NCI-H1930 (cell line): ENCODE measurements at regions not wholly inside any gene's neighbourhood (a gene's known extent, or its start where the extent isn't known, plus 50 kb on each side); places are given as distances from the start of the nearest gene placed in this dataset.
"Not testable (repeated sequence)": the region's sequence is repeated elsewhere in the genome, so short reads cannot be mapped to it uniquely, and the experiment has no call there.

Source experiments
- DNase-seq, 2 experiments: peaks; one replicate each; lab custom pipeline; 2025; lab: John Stamatoyannopoulos, UW

- no peak for DNase-seq
These were observed 177.9 kb upstream of the SOX2 start for GRCh38 chr3:181533811-181534210.

GRCh38 chr3:181530584-181530983 lies 181.1 kb upstream of the SOX2 start:
- DNase-seq = no peak

DNA sequence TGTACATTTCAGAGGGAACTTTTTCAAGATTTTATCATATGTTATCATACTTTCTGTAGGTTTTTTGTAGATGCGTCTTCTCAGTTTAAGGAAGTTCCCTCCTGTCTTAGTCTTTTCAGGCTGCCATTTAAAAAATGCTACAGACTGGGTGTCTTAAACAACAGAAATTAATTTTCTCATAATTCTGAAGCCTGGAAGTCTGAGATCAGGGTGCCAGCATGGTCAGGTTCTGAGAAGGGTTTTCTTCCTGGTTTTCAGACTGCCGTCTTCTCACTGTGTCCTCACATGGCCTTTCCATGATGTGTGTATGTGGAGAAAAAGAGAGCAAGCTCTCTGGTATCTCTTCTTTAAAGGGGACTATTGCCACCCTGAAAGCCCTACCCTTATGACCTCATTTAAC lies 189.9 kb upstream of the SOX2 start:
- DNase-seq = no peak

DNA sequence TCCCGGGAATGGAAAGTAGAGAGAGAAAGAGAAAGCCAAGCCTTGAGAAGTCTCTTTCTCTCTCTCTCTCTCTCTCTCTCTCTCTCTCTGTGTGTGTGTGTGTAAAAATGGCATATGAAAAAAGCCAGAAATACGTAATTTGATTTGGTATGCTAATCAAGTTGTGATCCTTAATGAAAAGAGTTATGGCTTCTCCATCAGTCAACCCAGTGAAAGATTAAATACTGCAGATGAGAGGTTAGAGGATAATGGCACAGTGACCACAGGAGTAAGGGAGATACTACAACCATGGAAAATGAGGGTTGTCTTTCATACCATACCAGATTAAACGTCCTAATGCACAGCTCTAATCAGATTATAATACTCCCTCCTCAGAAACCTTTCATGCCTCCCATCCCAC lies 193.5 kb upstream of the SOX2 start:
- DNase-seq = no peak

GRCh38 chr3:181512787-181513186 lies 198.9 kb upstream of the SOX2 start:
- no peak for DNase-seq

- DNase-seq = no peak
These were observed 201.2 kb upstream of the SOX2 start for GRCh38 chr3:181510500-181510899.

DNA sequence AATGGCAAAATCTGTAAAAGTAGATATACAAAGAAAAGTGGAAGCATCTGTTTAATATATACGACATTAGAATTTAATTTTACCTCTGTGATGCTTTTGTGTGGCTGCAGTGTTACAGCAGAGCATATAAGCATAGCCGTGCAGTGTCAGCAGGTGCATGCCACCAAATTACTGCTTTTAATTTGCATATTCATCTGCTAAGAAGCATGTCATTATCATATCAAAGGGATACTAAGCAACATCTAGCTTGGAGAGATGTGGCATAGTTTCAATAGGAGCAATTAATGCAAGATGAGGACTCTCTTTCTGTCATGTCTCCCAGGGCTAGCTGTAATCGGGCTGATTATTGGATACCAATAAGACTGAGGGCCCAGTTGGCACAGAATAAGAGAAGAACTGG lies 214.4 kb upstream of the SOX2 start:
- no peak for DNase-seq

DNA sequence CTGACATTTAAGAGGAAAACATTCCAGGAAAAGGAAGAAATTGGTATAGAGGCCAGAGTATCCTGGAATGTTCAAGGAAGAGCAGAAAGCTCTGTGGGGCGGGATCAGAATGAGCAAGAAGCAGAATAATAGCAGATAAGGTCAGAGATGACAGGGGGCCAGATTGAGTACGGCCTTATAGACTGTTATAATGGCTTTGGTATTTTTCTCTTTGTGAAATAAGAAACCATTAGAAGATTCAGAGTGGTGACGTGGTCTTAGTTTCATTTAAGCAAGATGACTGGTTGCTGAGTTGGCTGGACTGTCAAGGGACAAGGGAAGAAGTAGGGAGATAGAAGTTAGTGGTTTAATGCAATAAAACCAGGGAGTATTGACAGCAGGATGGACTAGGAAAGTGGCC lies 218.3 kb upstream of the SOX2 start:
- no peak for DNase-seq

DNA sequence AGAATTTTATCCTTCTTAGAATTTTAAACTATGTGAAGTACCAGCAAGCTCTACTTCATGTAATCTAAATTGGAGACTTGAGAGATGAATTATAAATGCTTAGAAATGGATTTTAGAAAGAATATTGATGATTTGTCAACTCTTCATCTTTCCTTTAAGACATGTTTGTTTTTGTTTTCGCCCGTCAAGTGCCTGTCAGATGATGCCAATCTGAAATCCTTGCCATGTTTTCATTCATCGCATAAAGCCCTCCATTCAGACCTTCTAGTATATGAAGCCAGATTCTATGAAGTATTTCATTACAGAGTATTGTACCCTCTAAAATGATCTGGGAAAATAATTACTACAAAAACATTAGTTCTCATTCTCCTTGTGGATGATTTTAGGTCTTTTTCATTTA lies 223.2 kb upstream of the SOX2 start:
- no peak for DNase-seq

DNA sequence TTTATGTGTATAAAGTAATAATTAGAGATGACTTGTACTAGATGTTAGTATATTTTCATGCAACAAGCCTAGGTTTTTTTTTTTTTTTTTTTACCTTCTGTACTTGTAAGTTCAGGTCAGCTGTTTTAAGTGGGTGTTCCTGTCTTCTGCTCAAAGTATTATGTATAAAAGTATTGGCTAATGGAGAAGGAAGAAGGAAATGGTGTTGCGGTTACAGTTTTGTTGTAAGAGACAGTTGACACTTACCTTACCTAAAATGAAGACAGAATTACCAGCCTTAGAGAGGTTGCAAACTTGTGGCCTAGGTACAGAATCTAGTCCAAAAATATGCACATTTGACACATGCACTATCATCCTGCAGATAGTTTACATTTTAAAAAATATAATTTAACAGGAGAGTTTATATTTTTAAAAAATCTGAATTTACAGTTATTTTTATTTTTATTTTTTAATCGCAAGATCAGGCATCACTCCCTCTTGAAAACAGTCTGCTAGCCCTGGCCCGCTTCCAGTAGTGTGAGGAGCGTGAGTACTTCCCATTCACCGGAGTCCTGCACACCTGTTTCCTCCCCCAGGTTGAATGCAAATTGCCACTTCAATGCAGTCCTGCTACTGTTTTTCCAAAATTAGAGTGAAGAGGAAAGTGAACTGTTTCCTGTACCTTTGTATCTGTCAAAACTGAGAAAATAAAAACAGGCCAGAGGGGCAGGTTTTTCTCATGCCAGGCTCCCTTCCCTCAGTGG lies 224.3 kb upstream of the SOX2 start:
- DNase-seq = no peak

GRCh38 chr3:181486141-181486885 lies 225.4 kb upstream of the SOX2 start:
- DNase-seq = no peak

DNA sequence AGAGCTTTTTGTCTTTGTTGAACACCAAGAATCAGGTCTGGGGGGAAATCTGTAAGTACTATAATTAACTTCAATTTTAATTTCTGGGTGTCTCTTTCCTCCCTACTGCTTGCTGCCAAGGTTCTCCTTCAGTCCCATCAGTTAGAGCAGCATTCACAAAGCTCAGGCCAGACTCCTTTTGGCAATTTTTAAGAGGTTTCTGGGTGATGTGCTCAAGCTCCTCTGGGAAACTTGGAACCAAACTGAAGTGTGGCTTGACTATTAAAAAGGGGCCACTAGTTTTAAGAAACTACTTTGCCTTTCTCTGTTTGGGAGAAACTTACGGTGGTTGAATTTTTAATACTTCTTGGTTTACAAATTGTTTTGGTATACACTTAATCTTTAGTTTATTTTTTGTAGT lies 227.7 kb upstream of the SOX2 start:
- DNase-seq = no peak

- DNase-seq = not testable (repeated sequence)
These were observed 236.6 kb upstream of the SOX2 start for GRCh38 chr3:181475146-181475545.

DNA sequence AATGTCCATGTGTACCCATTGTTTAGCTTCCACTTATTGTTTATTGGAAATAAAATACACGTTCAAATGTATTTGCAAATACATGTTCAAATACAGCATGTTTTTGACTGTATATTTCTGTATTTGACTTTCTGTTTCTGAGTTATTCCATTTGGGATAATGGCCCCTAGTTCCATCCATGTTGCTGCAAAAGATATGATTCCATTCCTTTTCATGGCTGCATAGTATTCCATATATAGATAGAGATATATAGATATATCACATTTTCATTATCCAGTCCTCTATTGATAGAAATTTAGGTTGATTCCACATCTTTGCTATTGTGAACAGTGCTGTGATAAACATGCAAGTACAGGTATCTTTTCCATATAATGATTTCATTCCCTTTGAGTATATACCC lies 241.4 kb upstream of the SOX2 start:
- no peak for DNase-seq

DNA sequence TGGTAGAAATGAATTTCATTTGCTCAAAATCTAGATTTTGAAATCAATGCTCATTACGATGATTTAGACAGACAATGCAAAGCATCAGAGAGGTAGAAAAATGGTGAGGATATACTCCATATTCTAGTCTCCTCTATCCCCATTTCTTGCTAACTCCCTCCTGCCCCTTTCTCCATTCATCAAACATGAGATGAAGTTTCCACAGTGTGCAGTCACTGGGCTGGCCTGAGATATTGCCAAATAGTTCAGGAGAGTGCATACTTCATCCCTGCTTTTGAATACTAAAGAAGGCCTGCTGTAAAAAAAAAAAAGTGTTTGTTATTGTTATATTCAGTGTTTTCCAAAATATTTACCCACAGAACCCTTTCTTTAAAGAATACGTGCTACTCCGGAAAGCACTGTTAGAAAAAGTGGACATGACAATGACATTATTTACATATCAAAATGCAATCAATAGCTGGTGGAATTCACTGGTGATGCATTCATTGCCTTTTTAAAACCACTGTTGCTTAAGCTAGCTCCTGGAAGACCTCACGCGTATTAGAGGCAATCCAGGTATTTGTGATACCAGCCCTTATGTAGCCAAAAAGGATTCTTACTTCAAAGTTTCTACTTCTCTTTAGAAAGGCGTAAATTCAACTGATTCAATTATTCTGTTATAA lies 247.6 kb upstream of the SOX2 start:
- DNase-seq = no peak

- DNase-seq = no peak
These were observed 250.3 kb upstream of the SOX2 start for GRCh38 chr3:181461381-181461780.

- no peak for DNase-seq
These were observed 252.2 kb upstream of the SOX2 start for GRCh38 chr3:181459516-181459915.

DNA sequence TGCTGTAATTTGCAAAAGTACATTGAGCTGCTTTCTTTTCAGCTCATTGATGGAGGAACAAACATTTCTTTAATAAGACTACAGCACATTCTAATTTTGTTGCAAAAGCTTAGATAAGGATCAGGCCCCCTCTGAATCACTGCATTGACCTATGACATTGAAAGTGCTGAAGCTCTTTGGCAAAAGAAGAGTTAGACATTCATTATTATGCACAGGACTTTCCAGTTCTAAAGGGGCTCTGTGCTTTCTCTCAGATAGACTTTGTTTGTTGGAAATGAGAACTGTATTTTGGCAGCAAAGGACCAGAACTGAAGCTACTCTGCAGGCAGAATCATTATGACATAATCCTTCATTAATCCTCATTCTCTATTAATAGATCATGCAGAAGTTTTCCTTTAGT lies 252.9 kb upstream of the SOX2 start:
- no peak for DNase-seq

DNA sequence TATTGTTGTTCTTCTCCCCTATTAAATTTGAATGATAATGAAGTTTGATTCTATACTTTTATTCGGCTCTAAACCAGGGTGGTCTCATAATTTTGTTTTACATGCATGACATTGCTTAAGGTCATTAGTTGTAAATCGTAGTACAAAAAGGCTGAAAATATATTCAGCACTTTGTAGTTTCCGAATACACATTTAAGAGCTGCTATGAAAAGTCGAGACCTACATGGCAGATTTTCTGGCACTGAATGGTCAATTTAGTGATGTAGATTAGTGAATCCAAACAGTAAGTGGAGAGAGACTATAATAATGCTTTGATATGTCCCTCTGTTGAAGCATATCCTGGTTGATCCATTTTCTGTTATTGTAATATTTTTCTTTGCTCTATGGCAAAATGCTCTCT lies 254.0 kb upstream of the SOX2 start:
- DNase-seq = no peak

DNA sequence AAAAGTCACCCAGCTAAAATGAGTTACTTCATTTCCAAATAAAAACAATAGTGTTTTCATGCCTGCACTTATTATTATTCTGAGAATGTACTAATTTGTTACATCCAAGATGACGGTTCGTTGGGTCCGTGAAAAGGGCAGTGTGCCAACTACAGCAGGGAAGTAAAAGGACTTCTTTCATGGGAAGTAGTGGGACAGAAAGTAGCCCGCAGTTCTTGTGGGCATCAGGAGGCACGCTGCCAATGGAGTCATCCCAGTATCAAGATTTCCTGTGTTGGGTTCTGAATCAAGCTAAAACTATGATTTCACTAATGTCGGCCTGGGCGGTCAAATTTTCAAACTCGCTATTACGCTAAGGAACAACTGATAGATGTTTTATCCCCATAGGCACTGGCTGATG lies 254.5 kb upstream of the SOX2 start:
- DNase-seq = no peak

- no peak for DNase-seq
These were observed 256.4 kb upstream of the SOX2 start for GRCh38 chr3:181455276-181455675.

- DNase-seq = no peak
These were observed 257.2 kb upstream of the SOX2 start for GRCh38 chr3:181454451-181455027.

- no peak for DNase-seq
These were observed 265.0 kb upstream of the SOX2 start for GRCh38 chr3:181446741-181447140.
